Esophagus (tissue), 2 donors: ENCODE measurements at regions not wholly inside any gene's neighbourhood (a gene's known extent, or its start where the extent isn't known, plus 50 kb on each side); places are given as distances from the start of the nearest gene placed in this dataset.

ENCODE experiments used
- H3K27ac ChIP-seq, 2 donors: one replicate each; pipeline ENCODE4 v1.5.1; 2013; ENCODE audit warnings: low read depth in 2 of 2, mild to moderate bottlenecking in 2 of 2, inconsistent platforms in 1 of 2, low read length in 1 of 2, moderate library complexity in 1 of 2
- H3K27me3 ChIP-seq, 2 donors: one replicate each; pipeline ENCODE4 v1.6.1; 2013; ENCODE audit warnings: low read length in 2 of 2, control low read depth in 1 of 2, mild to moderate bottlenecking in 1 of 2; ENCODE audit not compliant: insufficient read depth in 2 of 2, control insufficient read depth in 1 of 2
- H3K36me3 ChIP-seq, 2 donors: one replicate each; pipeline ENCODE4 v1.6.1; 2013; ENCODE audit warnings: low read length in 1 of 2; ENCODE audit not compliant: control insufficient read depth in 2 of 2, insufficient read depth in 2 of 2
- H3K4me1 ChIP-seq, 2 donors: one replicate each; pipeline ENCODE4 v1.6.1; 2013; ENCODE audit warnings: low read length in 1 of 2; ENCODE audit not compliant: control insufficient read depth in 2 of 2, insufficient read depth in 2 of 2
- H3K4me3 ChIP-seq, 2 donors: one replicate each; pipeline ENCODE4 v1.5.1; 2013; ENCODE audit warnings: low read length in 2 of 2, mild to moderate bottlenecking in 2 of 2, low read depth in 1 of 2, moderate library complexity in 1 of 2
- H3K9me3 ChIP-seq, 2 donors: one replicate each; pipeline ENCODE4 v1.6.1; 2013; ENCODE audit warnings: mild to moderate bottlenecking in 2 of 2, low read depth in 1 of 2, low read length in 1 of 2, moderate library complexity in 1 of 2; ENCODE audit not compliant: control insufficient read depth in 2 of 2, insufficient read depth in 1 of 2
- WGBS, 2 donors: extraction: QIAGEN DNeasy Blood & Tissue Kit; methylation state at CpG; one replicate each; pipeline ENCODE4 v1.1.7; 2013; 5-methylcytosine and 5-hydroxymethylcytosine counted together
- donor health status: healthy with polysubstance abuse.
- donor health status: Bipolar disorder and iron deficiency.

GRCh38 chr2:343355-343754 lies 55.5 kb upstream of the ALKAL2 start:
- Histone ChIP-seq H3K9me3 (no peaks in the 10 kb centered on the region), H3K4me3 (no peak overlapping the region), H3K27ac (no peak overlapping the region), H3K27me3 (no peaks in the 10 kb centered on the region), H3K36me3 (no peaks in the 10 kb centered on the region), H3K4me1 (no peaks in the 10 kb centered on the region)
- WGBS, 2 donors: 79 to 82% methylated on average over 5 of the region's 5 CpGs

- Histone ChIP-seq H3K4me1 (no peaks in the 10 kb centered on the region), H3K27ac (no peak overlapping the region), H3K36me3 (no peaks in the 10 kb centered on the region), H3K4me3 (no peak overlapping the region), H3K9me3 (peaks cover 0 to 4% of the 10 kb centered on the region in 2 donors), H3K27me3 (no peaks in the 10 kb centered on the region)
- WGBS, 2 donors: 82 to 87% methylated on average over 2 of the region's 2 CpGs
Measured at GRCh38 chr2:341912-342311, 54.0 kb upstream of the ALKAL2 start.

GRCh38 chr2:341017-341542 lies 53.2 kb upstream of the ALKAL2 start:
- Histone ChIP-seq H3K4me3 (no peak overlapping the region), H3K9me3 (peaks cover 0 to 4% of the 10 kb centered on the region in 2 donors), H3K27me3 (no peaks in the 10 kb centered on the region), H3K4me1 (no peaks in the 10 kb centered on the region), H3K27ac (no peak overlapping the region), H3K36me3 (no peaks in the 10 kb centered on the region)
- WGBS, 2 donors: 70 to 72% methylated on average over 9 of the region's 9 CpGs
